Erythroblast (primary cell): ENCODE measurements at regions not wholly inside any gene's neighbourhood (a gene's known extent, or its start where the extent isn't known, plus 50 kb on each side); places are given as distances from the start of the nearest gene placed in this dataset.

Source experiments
- DNase-seq, 2 experiments: peaks; one replicate each; lab custom pipeline; 2025; lab: John Stamatoyannopoulos, UW
- GATA1 ChIP-seq: IDR thresholded peaks from 2 replicates; pipeline ENCODE4 v1.6.1; 2011; ENCODE audit warnings: low read depth, mild to moderate bottlenecking, control low read depth, low read length, moderate library complexity
- POLR2A ChIP-seq: IDR thresholded peaks from 2 replicates; pipeline ENCODE4 v1.6.1; 2011; ENCODE audit warnings: mild to moderate bottlenecking, low read length

DNA sequence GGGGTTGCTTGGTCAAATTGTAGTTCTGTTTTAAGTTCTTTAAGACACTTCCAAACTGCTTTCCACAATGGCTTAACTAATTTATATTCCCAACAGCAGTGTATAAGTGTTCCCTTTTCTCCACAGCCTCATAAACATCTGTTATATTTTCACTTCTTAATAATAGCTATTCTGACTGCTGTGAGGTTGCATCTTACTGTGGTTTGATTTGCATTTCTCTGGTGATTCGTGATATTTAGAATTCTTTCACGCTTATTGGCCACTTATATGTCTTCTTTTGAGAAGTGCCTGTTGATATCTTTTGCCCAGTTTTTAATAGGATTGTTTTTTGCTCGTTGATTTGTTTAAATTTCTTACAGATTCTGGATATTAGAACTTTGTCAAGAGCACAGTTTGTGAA lies 278.6 kb upstream of the ITM2A start:
- no peak for DNase-seq
- no peak for TF ChIP-seq GATA1
- TF ChIP-seq POLR2A: no peak

DNA sequence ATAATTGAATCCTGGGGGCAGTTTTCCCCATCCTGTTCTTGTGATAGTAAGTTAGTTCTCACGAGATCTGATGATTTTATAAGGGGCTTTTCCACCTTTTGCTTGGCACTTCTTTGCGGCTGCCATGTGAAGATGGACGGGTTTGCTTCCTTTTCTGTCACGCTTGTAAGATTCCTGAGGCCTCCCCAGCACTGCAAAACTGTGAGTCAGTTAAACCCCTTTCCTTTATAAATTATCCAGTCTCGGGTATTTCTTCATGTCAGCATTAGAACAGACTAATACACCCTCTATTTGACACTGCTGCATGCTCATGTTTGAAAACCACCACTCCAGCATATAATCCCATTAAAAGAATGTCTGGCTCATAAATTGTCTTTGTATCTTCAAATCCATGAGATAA lies 264.4 kb upstream of the ITM2A start:
- DNase-seq: no peak
- TF ChIP-seq POLR2A: no peak
- TF ChIP-seq GATA1: no peak

DNA sequence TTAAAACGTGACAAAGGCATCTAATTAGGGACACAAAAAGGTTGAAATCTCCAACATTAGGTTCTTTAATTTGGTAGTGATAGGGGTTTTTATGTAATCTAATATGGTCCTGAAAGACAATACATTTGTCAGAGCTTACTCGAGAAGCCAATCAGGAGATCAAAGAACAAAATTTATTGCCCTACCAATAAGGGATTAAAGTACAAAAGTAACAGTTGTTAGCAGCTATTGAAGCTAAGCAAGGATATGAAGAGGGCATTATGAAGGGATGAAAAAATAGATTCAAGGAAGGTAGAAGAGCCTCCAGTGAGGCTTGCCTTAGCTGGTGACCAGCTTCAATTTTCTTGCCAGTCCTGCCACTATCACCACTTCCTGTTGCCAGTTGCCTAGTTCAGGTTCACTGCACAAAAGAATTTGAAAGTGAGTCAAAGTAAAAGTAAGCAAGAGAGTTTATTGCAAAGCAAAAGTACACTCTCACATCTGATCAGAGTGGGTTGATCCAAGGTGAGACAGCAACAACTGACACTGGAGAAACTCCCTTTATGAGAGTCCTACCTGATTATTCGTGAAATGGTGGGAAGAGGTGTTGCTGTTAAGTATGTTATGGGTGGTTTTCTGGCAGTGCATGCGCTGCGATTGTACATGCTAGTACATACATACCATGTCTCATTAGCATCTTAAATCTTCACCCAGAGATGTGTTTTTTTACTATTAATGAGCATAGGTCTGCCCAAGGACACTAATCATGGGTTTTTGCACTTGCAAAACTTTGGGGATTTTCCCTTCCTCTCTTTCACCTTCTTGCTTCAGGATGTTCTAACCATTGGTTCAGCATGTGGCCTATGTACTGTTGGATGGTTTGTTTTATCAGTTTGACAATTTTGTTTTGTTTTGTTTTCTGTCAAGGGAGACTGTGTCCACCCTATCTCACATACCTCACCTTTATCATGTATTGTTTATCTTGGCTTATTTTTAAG lies 263.2 kb upstream of the ITM2A start:
- DNase-seq: no peak
- TF ChIP-seq GATA1 (no peak), POLR2A (no peak)

DNA sequence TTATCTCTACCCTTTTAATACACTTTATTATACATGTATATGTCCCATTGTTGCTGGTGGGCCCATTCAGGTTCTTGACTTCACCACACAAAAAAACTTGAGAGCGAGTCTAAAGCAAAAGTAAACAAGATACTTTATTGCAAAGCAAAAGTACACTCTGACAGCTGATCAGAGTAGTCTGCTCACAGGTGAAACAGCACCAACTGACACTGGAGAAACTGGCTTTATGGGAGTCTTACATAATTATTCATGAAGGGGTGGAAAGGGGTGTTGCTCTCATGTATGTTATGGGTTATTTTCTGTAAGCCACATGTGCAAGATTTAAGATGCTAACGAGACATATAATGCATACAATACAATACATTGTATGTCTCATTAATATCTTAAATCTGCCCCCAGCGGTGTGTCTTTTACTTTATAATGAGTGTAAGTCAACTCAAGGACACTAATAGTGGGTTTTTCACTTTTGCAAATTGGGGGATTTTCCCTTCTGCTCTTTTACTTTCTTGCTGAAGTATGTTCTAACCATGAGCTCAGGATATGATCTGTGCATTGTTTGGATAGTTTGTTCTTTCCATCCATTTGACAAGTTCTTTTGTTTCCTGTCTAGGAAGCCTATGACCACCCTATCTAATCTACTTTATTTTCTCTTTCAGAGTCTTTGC lies 256.1 kb upstream of the ITM2A start:
- DNase-seq: no peak
- TF ChIP-seq POLR2A (no peak), GATA1 (no peak)

DNA sequence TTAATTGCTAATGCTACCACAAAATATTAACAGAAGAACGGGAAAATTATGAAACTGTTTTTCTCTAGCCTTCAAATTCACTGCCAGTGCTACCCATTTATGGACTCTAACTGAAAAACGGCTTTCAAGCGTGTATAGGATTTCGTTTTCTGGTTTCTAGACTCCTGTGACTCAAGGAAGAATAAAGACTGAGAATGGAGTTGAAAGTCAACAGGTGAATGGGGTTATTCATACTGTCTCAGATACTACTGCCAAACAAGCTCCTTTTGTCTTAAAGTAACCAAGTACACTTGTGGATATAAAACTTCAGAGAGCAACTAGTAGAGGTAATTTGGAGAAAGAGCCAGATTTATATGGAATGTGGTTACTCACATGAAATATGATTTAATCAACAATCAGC lies 251.1 kb upstream of the ITM2A start:
- TF ChIP-seq POLR2A (no peak), GATA1 (no peak)
- no peak for DNase-seq

DNA sequence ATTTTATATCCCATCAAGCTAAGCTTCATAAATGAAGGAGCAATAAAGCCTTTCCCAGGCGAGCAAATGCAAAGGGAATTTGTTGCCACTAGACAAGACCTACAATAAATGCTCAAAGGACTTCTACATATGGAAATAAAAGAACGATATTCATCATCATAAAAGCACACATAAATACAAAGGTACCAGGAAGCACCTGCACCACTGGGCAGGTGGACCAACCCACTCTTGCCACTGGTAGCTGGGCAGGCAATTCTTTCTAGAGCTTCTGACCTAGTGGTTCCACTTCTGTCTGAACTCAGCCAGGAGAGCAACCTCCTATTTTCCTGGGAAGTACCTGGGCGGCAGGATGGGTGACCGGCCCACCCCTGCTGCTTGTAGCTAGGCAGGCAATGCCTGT lies 237.2 kb upstream of the ITM2A start:
- TF ChIP-seq POLR2A (no peak), GATA1 (no peak)
- no peak for DNase-seq

DNA sequence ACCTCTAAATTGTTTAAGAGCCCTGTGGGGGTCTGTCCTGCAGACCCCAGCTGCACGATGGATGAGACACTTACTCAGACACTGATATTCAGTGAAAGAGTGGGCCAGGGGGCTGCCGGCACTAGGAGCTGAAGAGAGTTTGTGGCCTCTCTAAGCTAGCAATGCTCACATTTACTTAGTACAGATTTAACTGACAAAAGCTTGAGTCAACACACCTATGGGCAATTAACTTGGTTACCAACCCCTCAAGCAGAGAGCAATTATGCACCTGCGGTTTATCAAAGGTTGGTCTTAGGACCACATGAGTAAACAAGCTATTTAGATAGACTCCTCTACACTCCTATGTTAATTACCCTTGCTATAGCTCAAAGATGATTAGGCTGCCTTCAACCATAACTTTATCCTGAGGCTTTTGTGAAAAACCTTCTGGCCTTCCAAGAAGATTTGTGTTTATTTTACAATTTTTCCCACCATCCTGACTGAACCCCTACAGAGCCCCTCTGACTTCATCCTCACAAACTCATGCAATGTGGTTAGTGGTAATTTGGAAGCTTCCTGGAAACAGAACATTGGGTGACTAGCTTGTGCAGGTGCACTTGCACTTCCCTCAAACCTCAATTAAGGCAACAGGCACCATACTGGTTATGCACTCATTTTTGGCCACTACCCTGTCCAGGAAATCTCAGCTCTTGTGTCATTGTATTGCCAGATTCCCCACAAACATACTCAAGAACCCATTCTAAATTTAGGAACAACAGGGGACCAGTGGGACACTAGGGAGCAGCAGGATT lies 234.4 kb upstream of the ITM2A start:
- no peak for TF ChIP-seq GATA1
- TF ChIP-seq POLR2A: no peak
- DNase-seq: no peak

DNA sequence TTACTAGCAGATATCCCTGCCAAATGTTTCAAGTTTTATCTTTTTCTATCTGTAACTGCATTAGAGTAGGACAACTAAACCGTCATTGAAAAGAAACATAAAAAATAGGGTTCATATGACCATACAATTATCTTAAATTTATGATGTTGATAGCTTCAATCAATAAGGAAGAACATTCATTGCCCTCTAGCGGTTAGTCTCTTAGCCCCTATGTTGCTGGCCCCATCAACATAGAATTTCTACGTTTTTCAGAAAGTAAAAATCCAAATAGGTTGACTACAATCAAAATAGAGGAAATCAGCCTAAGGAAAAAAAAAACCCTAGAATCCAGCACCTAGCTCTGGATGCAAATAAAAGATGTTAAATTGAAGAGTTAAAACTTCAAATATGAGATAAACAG lies 225.1 kb upstream of the ITM2A start:
- no peak for TF ChIP-seq GATA1
- TF ChIP-seq POLR2A: no peak
- DNase-seq: no peak

DNA sequence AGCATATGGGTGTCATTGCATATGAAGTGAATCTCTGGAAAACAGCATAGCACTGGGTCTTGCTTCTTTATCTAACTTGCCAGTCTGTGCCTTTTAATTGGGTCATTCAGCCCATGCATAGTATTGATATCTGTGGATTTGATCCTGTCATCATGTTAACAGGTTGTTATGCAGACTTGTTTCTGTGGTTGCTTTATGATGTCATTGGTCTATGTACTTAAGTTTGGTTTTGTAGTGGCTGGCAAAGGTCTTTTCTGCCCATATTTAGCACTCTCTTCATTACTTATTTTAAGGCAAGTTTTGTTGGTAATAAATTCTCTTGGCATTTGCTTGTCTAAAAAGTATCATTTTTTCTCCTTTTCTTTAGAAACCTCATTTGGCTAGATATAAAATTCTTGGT lies 221.1 kb upstream of the ITM2A start:
- no peak for TF ChIP-seq GATA1
- no peak for TF ChIP-seq POLR2A
- DNase-seq: no peak

DNA sequence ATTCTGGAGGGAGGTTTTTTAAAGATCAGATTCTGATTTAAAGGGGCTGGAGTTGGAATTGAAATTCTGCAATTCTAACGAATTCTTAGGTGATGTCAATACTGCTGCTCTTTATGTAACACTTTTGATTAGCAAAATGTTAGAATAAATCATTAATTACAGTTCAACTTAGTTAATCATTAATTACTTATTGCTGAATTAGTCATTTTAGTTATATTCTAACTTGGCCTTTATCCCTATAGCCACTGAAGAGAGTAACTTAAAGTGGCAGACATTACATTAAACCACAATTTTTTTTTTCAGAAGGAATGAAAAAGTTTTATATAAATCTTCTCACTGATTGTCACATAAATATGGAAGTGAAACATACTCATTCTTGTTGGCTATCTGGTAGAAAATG lies 206.6 kb upstream of the ITM2A start:
- TF ChIP-seq GATA1: no peak
- no peak for TF ChIP-seq POLR2A
- no peak for DNase-seq

DNA sequence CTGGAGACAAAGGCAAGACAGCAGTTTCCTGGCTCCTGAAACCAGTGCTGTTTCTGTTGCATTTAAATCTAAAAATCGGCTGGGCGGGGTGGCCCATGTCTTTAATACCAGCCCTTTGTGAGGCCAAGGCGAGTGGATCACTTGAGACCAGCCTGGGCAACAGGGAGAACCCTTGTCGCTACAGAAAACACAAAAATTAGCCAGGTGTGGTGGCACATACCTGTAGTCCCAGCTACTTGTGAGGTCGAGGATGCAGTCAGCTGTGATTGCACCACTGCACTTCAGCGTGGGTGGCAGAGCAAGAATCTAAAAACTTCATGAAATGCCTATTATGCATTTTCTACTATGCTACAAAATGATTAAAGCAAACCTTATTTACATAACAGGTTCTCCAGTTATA lies 205.4 kb upstream of the ITM2A start:
- no peak for DNase-seq
- TF ChIP-seq GATA1 (no peak), POLR2A (no peak)

DNA sequence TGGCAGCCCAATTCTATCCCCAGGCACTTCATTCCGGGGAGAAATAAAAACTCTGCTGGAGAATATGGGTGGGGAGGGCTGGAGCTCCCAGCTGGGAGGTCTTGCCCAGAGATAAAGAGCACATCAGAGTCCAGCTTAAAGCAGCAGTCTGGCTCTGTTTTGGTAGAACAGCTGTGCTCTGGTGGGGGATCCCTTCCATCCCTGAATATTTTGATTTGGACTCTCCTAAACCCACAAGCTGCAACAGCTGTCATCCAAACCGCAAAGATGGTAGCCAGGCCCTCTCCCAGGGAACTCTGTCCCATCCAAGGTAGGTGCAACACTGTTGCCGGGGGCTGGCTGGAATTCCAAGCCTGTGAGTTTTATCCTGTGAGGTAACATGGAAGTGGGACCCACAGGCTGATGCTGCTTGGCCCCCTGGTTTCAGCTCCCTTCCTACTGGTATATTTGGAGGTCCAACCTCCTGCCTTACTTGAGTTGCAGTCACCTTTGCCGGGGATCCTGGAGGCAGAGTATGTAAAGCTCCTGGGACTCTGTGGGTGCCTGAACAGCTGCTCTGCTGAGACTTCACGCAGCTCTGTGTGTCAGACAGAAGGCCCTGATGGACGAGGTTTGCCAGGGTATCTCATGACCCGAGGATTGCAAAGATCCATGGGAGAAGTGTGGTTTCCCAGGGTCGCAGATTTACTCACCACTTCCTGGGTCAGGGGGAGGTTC lies 203.5 kb upstream of the ITM2A start:
- TF ChIP-seq POLR2A: no peak
- TF ChIP-seq GATA1: no peak

DNA sequence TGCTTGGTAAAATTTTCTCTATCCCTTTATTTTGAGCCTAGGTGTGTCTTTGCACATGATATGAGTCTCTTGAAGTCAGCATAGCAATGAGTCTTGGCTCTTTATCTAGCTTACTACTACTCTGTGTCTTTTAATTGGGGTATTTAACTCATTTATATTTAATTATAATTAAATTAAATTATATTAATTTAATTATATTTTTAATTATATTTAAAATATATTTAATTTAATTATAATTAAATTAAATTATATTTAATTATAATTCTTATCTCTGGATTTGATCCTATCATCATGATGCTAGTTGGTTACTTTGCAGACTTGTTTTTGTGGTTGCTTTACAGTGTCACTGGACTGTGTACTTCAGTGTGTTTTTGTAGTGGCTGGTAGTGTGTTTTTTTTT lies 201.2 kb upstream of the ITM2A start:
- no peak for DNase-seq

More for the DNA sequence above, 203.5 kb upstream of the ITM2A start:
- DNase-seq: no peak

More for the DNA sequence above, 201.2 kb upstream of the ITM2A start:
- TF ChIP-seq GATA1 (no peak), POLR2A (no peak)
